H1 (cell line): ENCODE measurements at regions not wholly inside any gene's neighbourhood (a gene's known extent, or its start where the extent isn't known, plus 50 kb on each side); places are given as distances from the start of the nearest gene placed in this dataset.

Source experiments
- CTCF ChIA-PET: fragments of 300-600 bp; sonication (Branson Sonifier 250); formaldehyde crosslinking; loops from one replicate; lab custom pipeline; 2021; ENCODE audit not compliant: partially characterized antibody; lab: Charles Lee
- POLR2A ChIA-PET: fragments of 300-600 bp; sonication (Branson Sonifier 250); formaldehyde crosslinking; loops from one replicate; lab custom pipeline; 2021; ENCODE audit warnings: inconsistent platforms; ENCODE audit not compliant: partially characterized antibody; lab: Charles Lee
- DNase-seq, 2 experiments: peaks; one replicate each; pipeline versions ENCODE4 v3.0.0 to v3.0.0-alpha.2; 2010 to 2022; ENCODE audit warnings: low spot score in 2 of 2, low read depth in 1 of 2, mixed read lengths in 1 of 2
- FAIRE-seq: peaks from 2 replicates; lab custom pipeline; 2011; peaks lifted over from hg19 to GRCh38; lab: Jason Lieb, UNC
- H2AFZ ChIP-seq: 2 replicates; pipeline ENCODE4 v1.8.1; 2012; ENCODE audit warnings: low read length, inconsistent platforms
- H2AK5ac ChIP-seq: 2 replicates; pipeline ENCODE4 v1.6.1; 2013; ENCODE audit warnings: low read depth, low read length
- H2BK120ac ChIP-seq: replicated peaks from 2 replicates; pipeline ENCODE3; 2013; ENCODE audit warnings: low read depth, low read length, inconsistent platforms
- H2BK12ac ChIP-seq: 2 replicates; pipeline ENCODE4 v1.6.1; 2013; ENCODE audit warnings: low read depth, low read length
- H2BK15ac ChIP-seq: 2 replicates; pipeline ENCODE4 v1.6.1; 2013; ENCODE audit warnings: low read length
- H2BK20ac ChIP-seq: 2 replicates; pipeline ENCODE4 v1.6.1; 2013; ENCODE audit warnings: low read length
- H2BK5ac ChIP-seq: 2 replicates; pipeline ENCODE4 v1.6.1; 2013; ENCODE audit warnings: low read depth, low read length
- H3K14ac ChIP-seq: 2 replicates; pipeline ENCODE4 v1.6.1; 2013; ENCODE audit warnings: inconsistent platforms; ENCODE audit not compliant: insufficient read length
- H3K18ac ChIP-seq: 2 replicates; pipeline ENCODE4 v1.6.1; 2013; ENCODE audit warnings: low read length; ENCODE audit errors: extremely low read depth
- H3K23ac ChIP-seq: 2 replicates; pipeline ENCODE4 v1.6.1; 2013; ENCODE audit warnings: inconsistent platforms; ENCODE audit not compliant: insufficient read length
- H3K23me2 ChIP-seq: 2 replicates; pipeline ENCODE4 v1.6.1; 2013; ENCODE audit warnings: low read depth, low read length
- H3K27ac ChIP-seq: 2 replicates; pipeline ENCODE4 v1.6.1; 2011; ENCODE audit warnings: low read depth, low read length, inconsistent platforms
- H3K27me3 ChIP-seq, 4 experiments: replicated peaks in 1 of 4; 1 replicate in 1 of 4; 2 replicates in 3 of 4; pipeline versions ENCODE4 v1.6.1 to v1.8.1; 2011 to 2013; ENCODE audit warnings: low read length in 3 of 4, mild to moderate bottlenecking in 3 of 4, inconsistent platforms in 2 of 4, mixed read lengths in 2 of 4, moderate library complexity in 1 of 4; ENCODE audit not compliant: control insufficient read depth in 3 of 4, insufficient read depth in 3 of 4; ENCODE audit errors: extremely low read depth in 1 of 4
- H3K36me3 ChIP-seq, 4 experiments: 2 replicates each; pipeline versions ENCODE4 v1.6.1 to v1.8.1; 2011 to 2013; ENCODE audit warnings: mild to moderate bottlenecking in 4 of 4, low read length in 3 of 4, moderate library complexity in 2 of 4, control low read depth in 1 of 4, inconsistent platforms in 1 of 4; ENCODE audit not compliant: insufficient read depth in 4 of 4, control insufficient read depth in 2 of 4
- H3K4ac ChIP-seq: replicated peaks from 2 replicates; pipeline ENCODE3; 2013; ENCODE audit warnings: low read length, low read depth, mixed read lengths, inconsistent platforms; ENCODE audit not compliant: insufficient read length
- H3K4me1 ChIP-seq, 4 experiments: replicated peaks in 1 of 4; 1 replicate in 1 of 4; 2 replicates in 3 of 4; pipeline versions ENCODE4 v1.6.1 to v1.8.1; 2011 to 2013; ENCODE audit warnings: low read length in 3 of 4, inconsistent platforms in 2 of 4, mixed read lengths in 1 of 4; ENCODE audit not compliant: insufficient read depth in 4 of 4, control insufficient read depth in 3 of 4
- H3K4me2 ChIP-seq, 2 experiments: 2 replicates each; pipeline versions ENCODE4 v1.6.1 to v1.8.1; 2011 to 2013; ENCODE audit warnings: low read depth in 2 of 2, low read length in 2 of 2, control low read depth in 1 of 2, inconsistent platforms in 1 of 2, mild to moderate bottlenecking in 1 of 2; ENCODE audit not compliant: insufficient read depth in 1 of 2
- H3K4me3 ChIP-seq, 4 experiments: fragments of 200-600, 300-600 bp in 1 of 4; sonication (generic), shearing (Covaris generic), sonication (Bioruptor Twin) in 1 of 4; 2 replicates each; pipeline versions ENCODE4 v1.5.1 to v1.8.1; 2011 to 2016; ENCODE audit warnings: low read length in 4 of 4, low read depth in 3 of 4, control low read depth in 2 of 4, inconsistent platforms in 2 of 4, mild to moderate bottlenecking in 2 of 4, mixed read lengths in 1 of 4, moderate library complexity in 1 of 4; ENCODE audit not compliant: insufficient read depth in 2 of 4; ENCODE audit errors: extremely low read depth in 1 of 4
- H3K56ac ChIP-seq: replicated peaks from 2 replicates; pipeline ENCODE3; 2013; ENCODE audit warnings: low read depth, mild to moderate bottlenecking, mixed read lengths, low read length, inconsistent platforms; ENCODE audit not compliant: insufficient read length
- H3K79me1 ChIP-seq: 2 replicates; pipeline ENCODE4 v1.6.1; 2013; ENCODE audit warnings: low read depth, low read length, control low read depth
- H3K79me2 ChIP-seq, 2 experiments: 2 replicates each; pipeline versions ENCODE4 v1.6.1 to v1.8.1; 2012 to 2013; ENCODE audit warnings: low read length in 2 of 2, mild to moderate bottlenecking in 2 of 2, inconsistent platforms in 1 of 2; ENCODE audit not compliant: insufficient read depth in 2 of 2, control insufficient read depth in 1 of 2
- H3K9ac ChIP-seq, 4 experiments: replicated peaks in 1 of 4; 1 replicate in 1 of 4; 2 replicates in 3 of 4; pipeline versions ENCODE4 v1.6.1 to v1.8.1; 2011 to 2013; ENCODE audit warnings: low read depth in 3 of 4, low read length in 3 of 4, control low read depth in 2 of 4, mild to moderate bottlenecking in 2 of 4, moderate library complexity in 2 of 4, inconsistent platforms in 1 of 4; ENCODE audit errors: extremely low read depth in 1 of 4
- H3K9me3 ChIP-seq, 2 experiments: 2 replicates each; pipeline versions ENCODE4 v1.6.1 to v1.8.1; 2012 to 2013; ENCODE audit warnings: mild to moderate bottlenecking in 2 of 2, moderate library complexity in 2 of 2, control low read depth in 1 of 2, inconsistent platforms in 1 of 2, low read depth in 1 of 2, low read length in 1 of 2, mixed read lengths in 1 of 2; ENCODE audit not compliant: insufficient read depth in 2 of 2
- H4K20me1 ChIP-seq, 2 experiments: replicated peaks in 1 of 2; 2 replicates each; pipeline versions ENCODE3 to v1.8.1; 2011 to 2013; ENCODE audit warnings: inconsistent platforms in 2 of 2, low read length in 2 of 2, mild to moderate bottlenecking in 1 of 2; ENCODE audit not compliant: insufficient read depth in 2 of 2, control insufficient read depth in 1 of 2
- H4K5ac ChIP-seq: 2 replicates; pipeline ENCODE4 v1.6.1; 2013; ENCODE audit warnings: low read length, low read depth, mixed read lengths, inconsistent platforms; ENCODE audit not compliant: insufficient read length
- H4K8ac ChIP-seq: 2 replicates; pipeline ENCODE4 v1.8.0; 2013; ENCODE audit warnings: mild to moderate bottlenecking, moderate library complexity, low read length, inconsistent platforms; ENCODE audit not compliant: insufficient read depth; ENCODE audit errors: extremely low read depth
- H4K91ac ChIP-seq: replicated peaks from 2 replicates; pipeline ENCODE3; 2013; ENCODE audit warnings: low read length, mixed read lengths, inconsistent platforms; ENCODE audit not compliant: insufficient read length
- BACH1 ChIP-seq: IDR thresholded peaks from 2 replicates; pipeline ENCODE4 v1.6.1; 2012; ENCODE audit warnings: low read length, improper control_type of control experiment
- CHD2 ChIP-seq: IDR thresholded peaks from 2 replicates; pipeline ENCODE4 v1.6.1; 2012; ENCODE audit warnings: low read length, improper control_type of control experiment
- CTBP2 ChIP-seq: IDR thresholded peaks from 2 replicates; pipeline ENCODE4 v1.7.0; 2011; ENCODE audit warnings: borderline replicate concordance, mild to moderate bottlenecking, moderate library complexity, mixed read lengths, low read length; ENCODE audit not compliant: insufficient read depth, insufficient read length
- EGR1 ChIP-seq: IDR thresholded peaks from 2 replicates; pipeline ENCODE4 v1.6.1; 2011; ENCODE audit warnings: low read depth, low read length, borderline replicate concordance
- FOSL1 ChIP-seq: IDR thresholded peaks from 2 replicates; pipeline ENCODE4 v1.6.1; 2011; ENCODE audit warnings: mild to moderate bottlenecking, low read depth, low read length, moderate library complexity; ENCODE audit not compliant: insufficient read depth
- GTF2F1 ChIP-seq: IDR thresholded peaks from 2 replicates; pipeline ENCODE4 v1.6.1; 2012; ENCODE audit warnings: low read depth, low read length, improper control_type of control experiment, borderline replicate concordance
- JUN ChIP-seq: IDR thresholded peaks from 2 replicates; pipeline ENCODE4 v1.6.1; 2011; ENCODE audit warnings: low read depth, mild to moderate bottlenecking, improper control_type of control experiment, low read length
- JUND ChIP-seq: IDR thresholded peaks from 2 replicates; pipeline ENCODE4 v1.6.1; 2011; ENCODE audit warnings: mild to moderate bottlenecking, improper control_type of control experiment, low read length
- KDM5A ChIP-seq: fragments of 200-600 bp; IDR thresholded peaks from 2 replicates; pipeline ENCODE4 v1.7.1; 2012; ENCODE audit warnings: mild to moderate bottlenecking, low read length, inconsistent platforms, mixed read lengths
- NRF1 ChIP-seq: IDR thresholded peaks from 2 replicates; pipeline ENCODE4 v1.6.1; 2011; ENCODE audit warnings: mild to moderate bottlenecking, low read depth, low read length, improper control_type of control experiment
- SP2 ChIP-seq: IDR thresholded peaks from 2 replicates; pipeline ENCODE4 v1.6.1; 2012; ENCODE audit warnings: mild to moderate bottlenecking, low read length, inconsistent platforms
- SRF ChIP-seq: IDR thresholded peaks from 2 replicates; pipeline ENCODE4 v1.6.1; 2011; ENCODE audit warnings: mild to moderate bottlenecking, low read depth, low read length, moderate library complexity
- TAF1 ChIP-seq: IDR thresholded peaks from 2 replicates; pipeline ENCODE4 v1.6.1; 2011; ENCODE audit warnings: mild to moderate bottlenecking, low read depth, low read length
- TBP ChIP-seq: IDR thresholded peaks from 2 replicates; pipeline ENCODE4 v1.6.1; 2011; ENCODE audit warnings: low read depth, low read length, improper control_type of control experiment
- ZNF274 ChIP-seq: IDR thresholded peaks from 2 replicates; pipeline ENCODE4 v1.7.0; 2012; ENCODE audit warnings: low read length, borderline replicate concordance; ENCODE audit errors: extremely low read depth
- WGBS, 2 experiments: shearing (Covaris generic) in 1 of 2; methylation state at CpG; one replicate each; pipeline versions ENCODE4 v1.1.6 to v1.1.7; 2013 to 2015; ENCODE audit warnings: low lambda C conversion rate in 2 of 2, mixed read lengths in 2 of 2, inconsistent platforms in 1 of 2, low coverage in 1 of 2, missing lambda C conversion rate in 1 of 2; ENCODE audit not compliant: insufficient replicate concordance in 2 of 2, insufficient coverage in 1 of 2, insufficient read length in 1 of 2; ENCODE audit errors: extremely low coverage in 1 of 2, missing lambda C conversion rate in 1 of 2; 5-methylcytosine and 5-hydroxymethylcytosine counted together

GRCh38 chrX:68928401-68928800, 99.6 kb downstream of the EFNB1 start:
- no peaks in the 10 kb centered on the region for H3K79me1 ChIP-seq

More at GRCh38 chrX:68928401-68928800, 99.6 kb downstream of the EFNB1 start:
- H3K27me3 ChIP-seq: no peaks in the 10 kb centered on the region
- FAIRE-seq (no peak), DNase-seq (no peak)
- no peaks in the 10 kb centered on the region for H3K23me2 ChIP-seq
- H3K9me3 ChIP-seq: no peaks in the 10 kb centered on the region
- H3K23ac ChIP-seq: no peak overlapping the region
- peaks cover 0 to 3% (median 1%) of the 10 kb centered on the region in 4 experiments; a peak in 2 of 7 replicates for H3K4me1 ChIP-seq
- H4K8ac ChIP-seq: no peak overlapping the region
- 82% methylated on average over 4 of the region's 7 CpGs; no CpG with 5 or more reads in 1 of the 2 experiments for WGBS, 2 experiments
- no peak overlapping the region for H4K91ac ChIP-seq
- no peak overlapping the region for H3K9ac ChIP-seq
- H3K36me3 ChIP-seq: no peaks in the 10 kb centered on the region
- H4K20me1 ChIP-seq: no peaks in the 10 kb centered on the region
- H2BK15ac ChIP-seq: no peak overlapping the region
- H2BK12ac ChIP-seq: no peak overlapping the region
- ChIA-PET CTCF (interaction anchor here (0.6 to 6.1 kb wide), 10 partner anchors 18 to 1130 kb away, joined by 3 to 35 read pairs (median 3); no protein-coding TSS in a partner anchor), POLR2A (interaction anchor here (1.0 to 2.6 kb wide), 3 partner anchors 10 to 13 kb away, joined by 3 to 6 read pairs (median 5); no protein-coding TSS in a partner anchor)
- no peak overlapping the region for H3K4me2 ChIP-seq
- H3K79me2 ChIP-seq: no peaks in the 10 kb centered on the region
- no peak overlapping the region for H4K5ac ChIP-seq
- no peak overlapping the region for H3K18ac ChIP-seq
- no peak for TF ChIP-seq CTBP2
- TF ChIP-seq GTF2F1: no peak
- no peak for TF ChIP-seq TBP
- no peak for TF ChIP-seq SRF
- TF ChIP-seq KDM5A: no peak
- no peak for TF ChIP-seq JUN
- no peak for TF ChIP-seq EGR1
- TF ChIP-seq JUND: no peak
- no peak for TF ChIP-seq CHD2
- TF ChIP-seq BACH1: no peak
- TF ChIP-seq SP2: no peak
- no peak for TF ChIP-seq TAF1
- no peak for TF ChIP-seq ZNF274
- TF ChIP-seq NRF1: no peak
- TF ChIP-seq FOSL1: no peak
- H3K27ac ChIP-seq: no peak overlapping the region
- no peak overlapping the region for H3K56ac ChIP-seq
- H2BK5ac ChIP-seq: no peak overlapping the region
- no peak overlapping the region for H3K4me3 ChIP-seq
- no peak overlapping the region for H2BK20ac ChIP-seq
- H2BK120ac ChIP-seq: no peak overlapping the region
- H3K14ac ChIP-seq: no peak overlapping the region
- no peak overlapping the region for H3K4ac ChIP-seq
- H2AFZ ChIP-seq: no peak overlapping the region
- H2AK5ac ChIP-seq: no peak overlapping the region; the same call in 1 of the 2 replicates
